HFFc6 (cell line): ENCODE measurements at regions not wholly inside any gene's neighbourhood (a gene's known extent, or its start where the extent isn't known, plus 50 kb on each side); places are given as distances from the start of the nearest gene placed in this dataset.

Experiments
- DNase-seq: peaks from one replicate; pipeline ENCODE4 v3.0.0-alpha.2; 2018
- H3K27ac Mint-ChIP-seq: 2 replicates; pipeline ENCODE4 v1.8.0; 2020; ENCODE audit warnings: mild to moderate bottlenecking, mixed read lengths
- H3K27me3 Mint-ChIP-seq: 2 replicates; pipeline ENCODE4 v1.8.0; 2021; ENCODE audit warnings: mild to moderate bottlenecking, moderate library complexity, mixed read lengths; ENCODE audit not compliant: insufficient read depth
- H3K36me3 Mint-ChIP-seq: 2 replicates; pipeline ENCODE4 v1.8.0; 2021; ENCODE audit warnings: low read depth, mixed read lengths
- H3K4me1 Mint-ChIP-seq: 2 replicates; pipeline ENCODE4 v1.8.0; 2020; ENCODE audit warnings: low read depth, mixed read lengths
- H3K4me3 Mint-ChIP-seq: 2 replicates; pipeline ENCODE4 v1.8.0; 2020; ENCODE audit warnings: mild to moderate bottlenecking, moderate library complexity, mixed read lengths
- H3K9me3 Mint-ChIP-seq: 2 replicates; pipeline ENCODE4 v1.8.0; 2020; ENCODE audit warnings: mild to moderate bottlenecking, mixed read lengths
- CTCF ChIP-seq: fragments of 200-600 bp; sonication (generic); IDR thresholded peaks from 2 replicates; pipeline ENCODE4 v1.5.0; 2021; ENCODE audit warnings: antibody characterized with exemption, mild to moderate bottlenecking

GRCh38 chr1:17925290-17926237 is 170.4 kb downstream of the ACTL8 start:
- no peak overlapping the region for H3K27ac Mint-ChIP-seq
- no peak for TF ChIP-seq CTCF

DNA sequence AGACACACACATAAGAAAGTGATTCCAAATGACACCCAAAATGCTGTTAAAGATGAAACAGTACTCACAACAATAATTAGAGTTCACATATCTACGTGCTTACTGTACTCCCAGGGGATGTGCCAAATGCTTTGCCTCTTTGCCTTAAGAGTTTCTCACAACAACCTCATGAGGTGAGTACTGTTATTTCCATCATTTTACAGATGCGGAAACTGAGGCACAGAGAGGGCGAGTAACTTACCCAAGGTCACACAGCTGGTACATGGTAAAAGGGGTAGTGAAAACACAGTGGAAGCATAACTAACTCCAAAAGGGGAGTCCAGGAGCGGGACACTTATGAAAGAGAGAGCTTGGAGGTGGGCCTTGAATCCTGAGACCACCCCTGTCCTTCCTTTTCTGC is 171.8 kb downstream of the ACTL8 start:
- TF ChIP-seq CTCF, result no peak
- no peak overlapping the region for H3K4me3 Mint-ChIP-seq
- H3K4me1 Mint-ChIP-seq, result no peaks in the 10 kb centered on the region

More at GRCh38 chr1:17925290-17926237, 170.4 kb downstream of the ACTL8 start:
- H3K4me3 Mint-ChIP-seq, result no peak overlapping the region
- H3K4me1 Mint-ChIP-seq, result no peaks in the 10 kb centered on the region
- H3K27me3 Mint-ChIP-seq, result peaks cover 22% of the 10 kb centered on the region
- H3K36me3 Mint-ChIP-seq, result no peaks in the 10 kb centered on the region
- DNase-seq, result no peak
- no peaks in the 10 kb centered on the region for H3K9me3 Mint-ChIP-seq

DNA sequence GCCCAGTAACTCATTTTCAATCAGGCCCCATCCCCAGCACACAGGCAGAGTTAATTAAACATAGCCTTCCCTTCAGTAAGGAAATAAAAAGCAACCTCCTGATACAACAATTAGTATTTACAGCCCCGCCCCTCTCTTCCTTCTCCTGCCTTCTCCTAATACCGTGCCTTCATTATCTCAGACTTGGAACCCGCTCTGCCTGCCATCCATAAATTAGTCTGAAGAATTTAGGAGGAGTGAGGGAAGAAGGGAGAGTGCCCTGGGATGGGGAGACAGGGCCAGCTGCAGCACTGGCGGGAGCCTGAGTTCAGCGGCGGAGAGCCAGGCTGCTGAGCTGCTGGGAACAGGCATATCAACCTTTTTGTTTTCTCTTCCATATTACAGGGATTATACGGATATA is 172.8 kb downstream of the ACTL8 start:
- no peak for TF ChIP-seq CTCF
- no peak overlapping the region for H3K27ac Mint-ChIP-seq
- no peak for DNase-seq
- H3K4me3 Mint-ChIP-seq, result no peak overlapping the region
- peaks cover 22% of the 10 kb centered on the region for H3K27me3 Mint-ChIP-seq
- no peaks in the 10 kb centered on the region for H3K36me3 Mint-ChIP-seq
- H3K4me1 Mint-ChIP-seq, result no peaks in the 10 kb centered on the region
- no peaks in the 10 kb centered on the region for H3K9me3 Mint-ChIP-seq

More for the DNA sequence above, 171.8 kb downstream of the ACTL8 start:
- Mint-ChIP-seq H3K36me3 (no peaks in the 10 kb centered on the region), H3K27ac (no peak overlapping the region), H3K27me3 (peaks cover 22% of the 10 kb centered on the region), H3K9me3 (no peaks in the 10 kb centered on the region)
- DNase-seq, result no peak

DNA sequence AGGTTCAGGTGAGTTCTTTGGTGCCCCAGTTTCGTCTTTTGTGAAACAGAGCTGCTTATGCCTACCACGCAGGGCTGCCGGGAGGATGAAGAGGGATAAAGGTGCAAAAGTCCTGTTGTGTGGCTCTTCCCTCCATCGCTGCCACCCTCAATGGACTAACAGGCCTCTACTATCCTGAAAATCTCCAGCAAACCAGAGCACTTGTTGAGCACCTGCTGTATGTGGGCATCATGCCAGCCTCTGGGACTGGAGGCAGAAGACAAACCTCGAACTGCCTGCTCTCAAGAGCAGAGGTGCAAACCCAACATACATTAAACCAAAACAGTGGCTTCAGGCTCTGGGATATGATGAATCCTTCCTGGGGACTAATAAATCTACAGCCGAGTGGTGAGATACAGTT is 174.1 kb downstream of the ACTL8 start:
- no peaks in the 10 kb centered on the region for H3K9me3 Mint-ChIP-seq
- no peak for TF ChIP-seq CTCF
- no peaks in the 10 kb centered on the region for H3K4me1 Mint-ChIP-seq
- H3K36me3 Mint-ChIP-seq, result no peaks in the 10 kb centered on the region
- DNase-seq, result no peak
- H3K27me3 Mint-ChIP-seq, result peaks cover 22% of the 10 kb centered on the region
- no peak overlapping the region for H3K27ac Mint-ChIP-seq
- no peak overlapping the region for H3K4me3 Mint-ChIP-seq

DNA sequence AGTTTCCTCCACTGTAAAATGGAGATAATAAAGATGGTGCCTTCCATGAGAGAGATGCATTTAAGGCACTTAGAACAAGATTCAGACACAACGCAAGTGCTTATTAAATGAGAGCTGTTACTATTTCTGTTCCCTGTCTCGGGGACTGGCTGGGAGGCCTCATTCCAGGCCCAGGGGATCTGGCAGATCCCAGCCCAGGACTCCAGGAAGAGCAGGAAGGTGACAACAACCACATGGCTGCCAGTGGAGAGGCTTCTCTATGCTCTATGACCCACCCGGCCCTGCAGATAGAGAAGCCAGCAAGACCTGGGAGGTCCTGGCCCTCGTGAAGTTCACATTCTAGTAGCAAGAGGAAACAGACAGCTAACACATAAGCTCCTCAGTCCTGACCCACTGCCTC is 175.5 kb downstream of the ACTL8 start:
- H3K4me3 Mint-ChIP-seq, result no peak overlapping the region
- peaks cover 19% of the 10 kb centered on the region for H3K27me3 Mint-ChIP-seq
- no peak overlapping the region for H3K27ac Mint-ChIP-seq
- no peaks in the 10 kb centered on the region for H3K36me3 Mint-ChIP-seq
- no peak for TF ChIP-seq CTCF
- DNase-seq, result no peak
- no peaks in the 10 kb centered on the region for H3K9me3 Mint-ChIP-seq
- no peaks in the 10 kb centered on the region for H3K4me1 Mint-ChIP-seq
